Skeletal muscle satellite cell (primary cell): ENCODE measurements at regions not wholly inside any gene's neighbourhood (a gene's known extent, or its start where the extent isn't known, plus 50 kb on each side); places are given as distances from the start of the nearest gene placed in this dataset.

ENCODE experiments used
- H3K27me3 ChIP-seq: 2 replicates; pipeline ENCODE4 v1.7.0; 2013; ENCODE audit warnings: low read length; ENCODE audit not compliant: control insufficient read depth, insufficient read depth
- H3K36me3 ChIP-seq: 2 replicates; pipeline ENCODE4 v1.7.0; 2013; ENCODE audit warnings: mild to moderate bottlenecking, control low read depth, low read length; ENCODE audit not compliant: insufficient read depth
- H3K4me1 ChIP-seq: 2 replicates; pipeline ENCODE4 v1.7.0; 2013; ENCODE audit warnings: low read length; ENCODE audit not compliant: control insufficient read depth, insufficient read depth
- H3K4me2 ChIP-seq: 2 replicates; pipeline ENCODE4 v1.7.0; 2013; ENCODE audit warnings: mild to moderate bottlenecking, low read length
- H3K4me3 ChIP-seq: 2 replicates; pipeline ENCODE4 v1.7.0; 2013; ENCODE audit warnings: low read length
- H3K9ac ChIP-seq: 2 replicates; pipeline ENCODE4 v1.7.0; 2013; ENCODE audit warnings: mild to moderate bottlenecking, low read depth, low read length, moderate library complexity
- H3K9me3 ChIP-seq: replicated peaks from 2 replicates; pipeline ENCODE4 v1.7.0; 2013; ENCODE audit warnings: mild to moderate bottlenecking, control low read depth, low read length

GRCh38 chr14:89638891-89639290 lies 221.9 kb upstream of the FOXN3 start:
- Histone ChIP-seq H3K36me3 (no peaks in the 10 kb centered on the region), H3K9ac (no peak overlapping the region), H3K27me3 (no peaks in the 10 kb centered on the region), H3K4me1 (peaks cover 5% of the 10 kb centered on the region), H3K4me2 (no peak overlapping the region), H3K9me3 (no peaks in the 10 kb centered on the region), H3K4me3 (no peak overlapping the region)

GRCh38 chr14:89637581-89637980 lies 220.5 kb upstream of the FOXN3 start:
- H3K36me3 ChIP-seq, result no peaks in the 10 kb centered on the region
- H3K9me3 ChIP-seq, result no peaks in the 10 kb centered on the region
- H3K9ac ChIP-seq, result no peak overlapping the region
- H3K4me2 ChIP-seq, result no peak overlapping the region
- no peaks in the 10 kb centered on the region for H3K27me3 ChIP-seq
- peaks cover 5% of the 10 kb centered on the region for H3K4me1 ChIP-seq
- no peak overlapping the region for H3K4me3 ChIP-seq

- Histone ChIP-seq H3K4me2 (no peak overlapping the region), H3K27me3 (no peaks in the 10 kb centered on the region), H3K36me3 (no peaks in the 10 kb centered on the region)
Measured at GRCh38 chr14:89635615-89636014, 218.6 kb upstream of the FOXN3 start.

GRCh38 chr14:89634037-89634436 lies 217.0 kb upstream of the FOXN3 start:
- no peaks in the 10 kb centered on the region for H3K27me3 ChIP-seq
- no peaks in the 10 kb centered on the region for H3K36me3 ChIP-seq
- H3K9ac ChIP-seq, result no peak overlapping the region
- H3K9me3 ChIP-seq, result no peaks in the 10 kb centered on the region
- no peak overlapping the region for H3K4me3 ChIP-seq
- no peak overlapping the region for H3K4me2 ChIP-seq
- peaks cover 4% of the 10 kb centered on the region for H3K4me1 ChIP-seq

More at GRCh38 chr14:89635615-89636014, 218.6 kb upstream of the FOXN3 start:
- no peak overlapping the region for H3K9ac ChIP-seq
- H3K4me3 ChIP-seq, result no peak overlapping the region
- peaks cover 9% of the 10 kb centered on the region for H3K4me1 ChIP-seq
- no peaks in the 10 kb centered on the region for H3K9me3 ChIP-seq

- Histone ChIP-seq H3K36me3 (no peaks in the 10 kb centered on the region), H3K4me3 (no peak overlapping the region), H3K9ac (no peak overlapping the region), H3K4me2 (no peak overlapping the region), H3K4me1 (peaks cover 4% of the 10 kb centered on the region), H3K9me3 (no peaks in the 10 kb centered on the region), H3K27me3 (no peaks in the 10 kb centered on the region)
Measured at GRCh38 chr14:89630101-89630829, 213.2 kb upstream of the FOXN3 start.

- Histone ChIP-seq H3K4me1 (peaks cover 4% of the 10 kb centered on the region), H3K4me3 (no peak overlapping the region)
Measured at GRCh38 chr14:89629383-89629782, 212.3 kb upstream of the FOXN3 start.

GRCh38 chr14:89628521-89628920 lies 211.5 kb upstream of the FOXN3 start:
- peaks cover 4% of the 10 kb centered on the region for H3K4me1 ChIP-seq
- no peaks in the 10 kb centered on the region for H3K27me3 ChIP-seq
- H3K9ac ChIP-seq, result no peak overlapping the region
- H3K36me3 ChIP-seq, result no peaks in the 10 kb centered on the region
- no peak overlapping the region for H3K4me3 ChIP-seq
- H3K4me2 ChIP-seq, result no peak overlapping the region
- no peaks in the 10 kb centered on the region for H3K9me3 ChIP-seq

More at GRCh38 chr14:89629383-89629782, 212.3 kb upstream of the FOXN3 start:
- Histone ChIP-seq H3K9ac (no peak overlapping the region), H3K36me3 (no peaks in the 10 kb centered on the region), H3K4me2 (no peak overlapping the region), H3K27me3 (no peaks in the 10 kb centered on the region), H3K9me3 (no peaks in the 10 kb centered on the region)

GRCh38 chr14:89626233-89626806 lies 209.3 kb upstream of the FOXN3 start:
- H3K4me3 ChIP-seq, result no peak overlapping the region
- H3K9me3 ChIP-seq, result no peaks in the 10 kb centered on the region
- no peaks in the 10 kb centered on the region for H3K27me3 ChIP-seq
- no peaks in the 10 kb centered on the region for H3K36me3 ChIP-seq
- H3K4me2 ChIP-seq, result no peak overlapping the region
- H3K9ac ChIP-seq, result no peak overlapping the region
- H3K4me1 ChIP-seq, result peaks cover 4% of the 10 kb centered on the region

GRCh38 chr14:89625731-89626232 lies 208.7 kb upstream of the FOXN3 start:
- Histone ChIP-seq H3K9me3 (no peaks in the 10 kb centered on the region), H3K36me3 (no peaks in the 10 kb centered on the region), H3K9ac (no peak overlapping the region), H3K4me3 (no peak overlapping the region), H3K4me2 (no peak overlapping the region), H3K4me1 (peaks cover 1% of the 10 kb centered on the region), H3K27me3 (no peaks in the 10 kb centered on the region)

GRCh38 chr14:89625244-89625713 lies 208.2 kb upstream of the FOXN3 start:
- no peak overlapping the region for H3K4me3 ChIP-seq
- no peaks in the 10 kb centered on the region for H3K9me3 ChIP-seq
- H3K9ac ChIP-seq, result no peak overlapping the region
- no peak overlapping the region for H3K4me2 ChIP-seq
- no peaks in the 10 kb centered on the region for H3K4me1 ChIP-seq
- H3K27me3 ChIP-seq, result no peaks in the 10 kb centered on the region
- no peaks in the 10 kb centered on the region for H3K36me3 ChIP-seq

- Histone ChIP-seq H3K36me3 (no peaks in the 10 kb centered on the region), H3K4me1 (peaks cover 4% of the 10 kb centered on the region), H3K9ac (no peak overlapping the region), H3K27me3 (no peaks in the 10 kb centered on the region), H3K4me3 (no peak overlapping the region), H3K9me3 (no peaks in the 10 kb centered on the region), H3K4me2 (no peak overlapping the region)
Measured at GRCh38 chr14:89624500-89625156, 207.6 kb upstream of the FOXN3 start.
